H9 (cell line): ENCODE measurements at regions not wholly inside any gene's neighbourhood (a gene's known extent, or its start where the extent isn't known, plus 50 kb on each side); places are given as distances from the start of the nearest gene placed in this dataset.

ENCODE experiments used
- DNase-seq: peaks from one replicate; pipeline ENCODE4 v3.0.0-alpha.2; 2017
- H2AFZ ChIP-seq: one replicate; pipeline ENCODE4 v1.6.1; 2013; ENCODE audit warnings: mild to moderate bottlenecking, low read length, control low read depth, moderate library complexity
- H2AK5ac ChIP-seq: 2 replicates; pipeline ENCODE4 v1.6.1; 2013; ENCODE audit warnings: low read length, control low read depth, mixed read lengths; ENCODE audit not compliant: insufficient read length
- H2BK120ac ChIP-seq: one replicate; pipeline ENCODE4 v1.6.1; 2013; ENCODE audit warnings: low read depth, mild to moderate bottlenecking, low read length, control low read depth, inconsistent platforms; ENCODE audit not compliant: poor library complexity, severe bottlenecking
- H2BK12ac ChIP-seq: 2 replicates; pipeline ENCODE4 v1.6.1; 2013; ENCODE audit warnings: low read length, control low read depth, mixed read lengths, low read depth; ENCODE audit not compliant: insufficient read length
- H2BK15ac ChIP-seq: 2 replicates; pipeline ENCODE4 v1.6.1; 2013; ENCODE audit warnings: low read depth, low read length, control low read depth
- H2BK20ac ChIP-seq: one replicate; pipeline ENCODE4 v1.6.1; 2013; ENCODE audit warnings: low read depth, mild to moderate bottlenecking, low read length, control low read depth, inconsistent platforms; ENCODE audit not compliant: poor library complexity, severe bottlenecking
- H2BK5ac ChIP-seq: 2 replicates; pipeline ENCODE4 v1.6.1; 2013; ENCODE audit warnings: low read length, control low read depth, mixed read lengths; ENCODE audit not compliant: insufficient read length
- H3K14ac ChIP-seq: 2 replicates; pipeline ENCODE4 v1.6.1; 2013; ENCODE audit warnings: low read length, control low read depth; ENCODE audit not compliant: insufficient read depth
- H3K18ac ChIP-seq: 2 replicates; pipeline ENCODE4 v1.6.1; 2013; ENCODE audit warnings: low read depth, mild to moderate bottlenecking, mixed read lengths, low read length, control low read depth; ENCODE audit not compliant: insufficient read length
- H3K23ac ChIP-seq: 2 replicates; pipeline ENCODE4 v1.6.1; 2013; ENCODE audit warnings: low read length, control low read depth, mixed read lengths, low read depth; ENCODE audit not compliant: insufficient read length
- H3K23me2 ChIP-seq: 2 replicates; pipeline ENCODE4 v1.6.1; 2013; ENCODE audit warnings: low read depth, mild to moderate bottlenecking, mixed read lengths, low read length, control low read depth; ENCODE audit not compliant: insufficient read length, poor library complexity, severe bottlenecking
- H3K27ac ChIP-seq: 2 replicates; pipeline ENCODE4 v1.5.1; 2013; ENCODE audit warnings: low read length, control low read depth, mixed read lengths, low read depth; ENCODE audit not compliant: insufficient read length
- H3K27me3 ChIP-seq: 2 replicates; pipeline ENCODE4 v1.6.1; 2013; ENCODE audit warnings: low read length, control low read depth, inconsistent platforms; ENCODE audit not compliant: insufficient read depth
- H3K4ac ChIP-seq: 2 replicates; pipeline ENCODE4 v1.6.1; 2013; ENCODE audit warnings: low read depth, mild to moderate bottlenecking, control low read depth, inconsistent platforms, low read length, moderate library complexity
- H3K4me1 ChIP-seq: 2 replicates; pipeline ENCODE4 v1.6.1; 2013; ENCODE audit warnings: low read length, control low read depth, inconsistent platforms; ENCODE audit not compliant: insufficient read depth
- H3K4me2 ChIP-seq: 2 replicates; pipeline ENCODE4 v1.6.1; 2013; ENCODE audit warnings: low read length, control low read depth, mixed read lengths; ENCODE audit not compliant: insufficient read length, insufficient read depth
- H3K56ac ChIP-seq: 2 replicates; pipeline ENCODE4 v1.6.1; 2013; ENCODE audit warnings: low read depth, mild to moderate bottlenecking, mixed read lengths, low read length, control low read depth; ENCODE audit not compliant: insufficient read length
- H3K79me1 ChIP-seq: 2 replicates; pipeline ENCODE4 v1.6.1; 2013; ENCODE audit warnings: low read depth, mild to moderate bottlenecking, moderate library complexity, low read length, control low read depth, inconsistent platforms; ENCODE audit not compliant: insufficient read depth, poor library complexity, severe bottlenecking
- H3K79me2 ChIP-seq: 2 replicates; pipeline ENCODE4 v1.6.1; 2013; ENCODE audit warnings: low read length, control low read depth, inconsistent platforms; ENCODE audit not compliant: insufficient read depth
- H3K9ac ChIP-seq: 2 replicates; pipeline ENCODE4 v1.6.1; 2013; ENCODE audit warnings: low read length, control low read depth, mixed read lengths; ENCODE audit not compliant: insufficient read length; ENCODE audit errors: extremely low read depth
- H3K9me3 ChIP-seq: one replicate; pipeline ENCODE4 v1.6.1; 2013; ENCODE audit warnings: low read depth, low read length, inconsistent platforms; ENCODE audit not compliant: control insufficient read depth
- H3T11ph ChIP-seq: one replicate; pipeline ENCODE4 v1.6.1; 2013; ENCODE audit warnings: mild to moderate bottlenecking, low read length, control low read depth, inconsistent platforms
- H4K20me1 ChIP-seq: one replicate; pipeline ENCODE4 v1.6.1; 2013; ENCODE audit not compliant: control insufficient read depth, insufficient read length, insufficient read depth
- H4K5ac ChIP-seq: 2 replicates; pipeline ENCODE4 v1.6.1; 2013; ENCODE audit warnings: low read depth, mild to moderate bottlenecking, mixed read lengths, low read length, control low read depth; ENCODE audit not compliant: insufficient read length
- H4K8ac ChIP-seq: replicated peaks from 2 replicates; pipeline ENCODE4 v1.6.1; 2013; ENCODE audit warnings: low read length, control low read depth, mixed read lengths, low read depth; ENCODE audit not compliant: insufficient read length
- H4K91ac ChIP-seq: 2 replicates; pipeline ENCODE4 v1.6.1; 2013; ENCODE audit warnings: low read depth, mild to moderate bottlenecking, moderate library complexity, mixed read lengths, low read length, control low read depth; ENCODE audit not compliant: insufficient read length
- H3K27ac Mint-ChIP-seq, 3 experiments: 2 replicates in 2 of 3; 3 replicates in 1 of 3; pipeline ENCODE4 v1.8.0; 2020 to 2021; ENCODE audit warnings: mixed read lengths in 3 of 3, mild to moderate bottlenecking in 1 of 3, moderate library complexity in 1 of 3
- H3K27me3 Mint-ChIP-seq: 2 replicates; pipeline ENCODE4 v1.8.0; 2021; ENCODE audit warnings: low read depth, mild to moderate bottlenecking, moderate library complexity, mixed read lengths
- H3K36me3 Mint-ChIP-seq, 3 experiments: 2 replicates in 2 of 3; 3 replicates in 1 of 3; pipeline ENCODE4 v1.8.0; 2020 to 2021; ENCODE audit warnings: low read depth in 3 of 3, mixed read lengths in 3 of 3; ENCODE audit not compliant: insufficient read depth in 1 of 3
- H3K4me1 Mint-ChIP-seq, 2 experiments: 2 replicates each; pipeline ENCODE4 v1.8.0; 2020; ENCODE audit warnings: mixed read lengths in 2 of 2
- H3K4me3 Mint-ChIP-seq, 2 experiments: 2 replicates in 1 of 2; 3 replicates in 1 of 2; pipeline ENCODE4 v1.8.0; 2020 to 2021; ENCODE audit warnings: mild to moderate bottlenecking in 2 of 2, mixed read lengths in 2 of 2, moderate library complexity in 1 of 2
- H3K9me3 Mint-ChIP-seq, 2 experiments: 2 replicates in 1 of 2; 3 replicates in 1 of 2; pipeline ENCODE4 v1.8.0; 2020; ENCODE audit warnings: mild to moderate bottlenecking in 2 of 2, mixed read lengths in 2 of 2, moderate library complexity in 1 of 2
- WGBS: extraction: QIAGEN DNeasy Blood & Tissue Kit; methylation state at CpG from one replicate; pipeline ENCODE4 v1.1.7; 2013; ENCODE audit warnings: missing lambda C conversion rate, low lambda C conversion rate, mixed read lengths; ENCODE audit not compliant: insufficient read length; ENCODE audit errors: extremely low coverage; 5-methylcytosine and 5-hydroxymethylcytosine counted together
- TF ChIP-seq, protein P1 (sequence below): fragments of 200-600 bp; sonication (generic); conservative IDR thresholded peaks from 3 replicates; pipeline ENCODE4 v1.8.0; 2021; ENCODE audit warnings: antibody characterized with exemption, mild to moderate bottlenecking

DNA sequence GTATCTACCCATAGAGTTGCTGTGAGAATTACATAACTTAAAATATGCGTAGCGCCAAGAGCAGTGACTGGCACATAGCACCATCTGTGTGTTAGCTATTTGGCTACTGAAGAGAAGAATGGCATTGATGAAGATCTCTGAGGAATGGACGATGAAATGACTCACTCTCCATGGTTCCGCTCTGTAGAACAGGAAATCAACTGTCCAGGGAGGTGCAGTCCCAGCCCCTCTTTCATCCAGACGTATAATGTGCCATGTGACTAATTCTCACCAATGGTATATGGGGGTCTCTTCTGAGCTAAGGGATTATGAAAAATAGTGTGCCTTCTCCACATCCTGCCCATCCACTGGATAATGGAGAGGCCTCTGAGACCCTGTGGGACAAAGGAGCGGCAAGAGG lies 254.8 kb downstream of the CYP26B1 start:
- no peak for DNase-seq
- H3K4me3 Mint-ChIP-seq, result no peak overlapping the region
- H3K27ac Mint-ChIP-seq, result no peak overlapping the region

More for the DNA sequence above, 254.8 kb downstream of the CYP26B1 start:
- no peaks in the 10 kb centered on the region for H3K4me1 ChIP-seq
- H2AK5ac ChIP-seq, result no peak overlapping the region
- H3K4me2 ChIP-seq, result no peak overlapping the region
- no peaks in the 10 kb centered on the region for H3K9me3 ChIP-seq
- H4K8ac ChIP-seq, result no peak overlapping the region
- H3K18ac ChIP-seq, result no peak overlapping the region
- H4K20me1 ChIP-seq, result no peaks in the 10 kb centered on the region
- TF ChIP-seq, protein P1, sequence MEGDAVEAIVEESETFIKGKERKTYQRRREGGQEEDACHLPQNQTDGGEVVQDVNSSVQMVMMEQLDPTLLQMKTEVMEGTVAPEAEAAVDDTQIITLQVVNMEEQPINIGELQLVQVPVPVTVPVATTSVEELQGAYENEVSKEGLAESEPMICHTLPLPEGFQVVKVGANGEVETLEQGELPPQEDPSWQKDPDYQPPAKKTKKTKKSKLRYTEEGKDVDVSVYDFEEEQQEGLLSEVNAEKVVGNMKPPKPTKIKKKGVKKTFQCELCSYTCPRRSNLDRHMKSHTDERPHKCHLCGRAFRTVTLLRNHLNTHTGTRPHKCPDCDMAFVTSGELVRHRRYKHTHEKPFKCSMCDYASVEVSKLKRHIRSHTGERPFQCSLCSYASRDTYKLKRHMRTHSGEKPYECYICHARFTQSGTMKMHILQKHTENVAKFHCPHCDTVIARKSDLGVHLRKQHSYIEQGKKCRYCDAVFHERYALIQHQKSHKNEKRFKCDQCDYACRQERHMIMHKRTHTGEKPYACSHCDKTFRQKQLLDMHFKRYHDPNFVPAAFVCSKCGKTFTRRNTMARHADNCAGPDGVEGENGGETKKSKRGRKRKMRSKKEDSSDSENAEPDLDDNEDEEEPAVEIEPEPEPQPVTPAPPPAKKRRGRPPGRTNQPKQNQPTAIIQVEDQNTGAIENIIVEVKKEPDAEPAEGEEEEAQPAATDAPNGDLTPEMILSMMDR, result no peak
- H2BK15ac ChIP-seq, result no peak overlapping the region
- peaks cover 4% of the 10 kb centered on the region for H3K27me3 Mint-ChIP-seq
- no peak overlapping the region for H3K56ac ChIP-seq
- no peak overlapping the region for H3K14ac ChIP-seq
- H3T11ph ChIP-seq, result no peak overlapping the region
- no peaks in the 10 kb centered on the region for H3K4me1 Mint-ChIP-seq
- H4K5ac ChIP-seq, result no peak overlapping the region
- no peaks in the 10 kb centered on the region for H3K27me3 ChIP-seq
- H3K4ac ChIP-seq, result no peak overlapping the region
- no peaks in the 10 kb centered on the region for H3K79me2 ChIP-seq
- H3K9me3 Mint-ChIP-seq, result no peaks in the 10 kb centered on the region
- H3K36me3 Mint-ChIP-seq, result no peaks in the 10 kb centered on the region; a peak in 1 of 7 replicates
- no peak overlapping the region for H2BK120ac ChIP-seq
- WGBS, result no CpG with 5 or more reads among the region's 6 CpGs
- H3K27ac ChIP-seq, result no peak overlapping the region
- no peak overlapping the region for H3K9ac ChIP-seq
- no peak overlapping the region for H4K91ac ChIP-seq
- no peak overlapping the region for H3K23ac ChIP-seq
- no peak overlapping the region for H2BK20ac ChIP-seq
- no peaks in the 10 kb centered on the region for H3K23me2 ChIP-seq
- no peak overlapping the region for H2AFZ ChIP-seq
- no peak overlapping the region for H2BK12ac ChIP-seq
- H3K79me1 ChIP-seq, result no peaks in the 10 kb centered on the region
- no peak overlapping the region for H2BK5ac ChIP-seq
